Liver (tissue), 8 donors: ENCODE measurements at regions not wholly inside any gene's neighbourhood (a gene's known extent, or its start where the extent isn't known, plus 50 kb on each side); places are given as distances from the start of the nearest gene placed in this dataset.

ENCODE experiments used
- DNase-seq: peaks from one replicate; pipeline ENCODE4 v3.0.0-alpha.2; 2017; ENCODE audit warnings: low spot score
- H3K27ac ChIP-seq, 2 donors: one replicate each; pipeline ENCODE4 v1.7.0; 2013; ENCODE audit warnings: inconsistent platforms in 2 of 2, low read length in 2 of 2, control low read depth in 1 of 2, low read depth in 1 of 2, mild to moderate bottlenecking in 1 of 2
- H3K27me3 ChIP-seq, 4 donors: one replicate each; pipeline versions ENCODE4 v1.6.1 to v1.7.0; 2013; ENCODE audit warnings: low read length in 3 of 4, inconsistent platforms in 1 of 4, mild to moderate bottlenecking in 1 of 4, moderate library complexity in 1 of 4; ENCODE audit not compliant: control insufficient read depth in 4 of 4, insufficient read depth in 4 of 4
- H3K36me3 ChIP-seq, 4 donors: one replicate each; pipeline versions ENCODE4 v1.6.1 to v1.7.0; 2013; ENCODE audit warnings: low read length in 3 of 4, mild to moderate bottlenecking in 3 of 4, low read depth in 1 of 4, moderate library complexity in 1 of 4; ENCODE audit not compliant: control insufficient read depth in 4 of 4, insufficient read depth in 3 of 4
- H3K4me1 ChIP-seq, 4 donors: one replicate each; pipeline versions ENCODE4 v1.6.1 to v1.7.0; 2013; ENCODE audit warnings: low read length in 3 of 4, mild to moderate bottlenecking in 3 of 4, moderate library complexity in 1 of 4; ENCODE audit not compliant: control insufficient read depth in 4 of 4, insufficient read depth in 4 of 4
- H3K4me3 ChIP-seq, 3 donors: one replicate each; pipeline versions ENCODE4 v1.6.1 to v1.7.0; 2013; ENCODE audit warnings: low read length in 3 of 3, control low read depth in 1 of 3, low read depth in 1 of 3, mild to moderate bottlenecking in 1 of 3
- H3K9ac ChIP-seq, 2 donors: one replicate each; pipeline ENCODE4 v1.7.0; 2013; ENCODE audit warnings: low read length in 2 of 2, mild to moderate bottlenecking in 2 of 2, moderate library complexity in 2 of 2, control low read depth in 1 of 2, low read depth in 1 of 2
- H3K9me3 ChIP-seq, 4 donors: one replicate each; pipeline versions ENCODE4 v1.6.1 to v1.7.0; 2013; ENCODE audit warnings: low read length in 3 of 4; ENCODE audit not compliant: control insufficient read depth in 4 of 4
- EGR1 ChIP-seq, 2 donors: IDR thresholded peaks; 2 replicates each; pipeline ENCODE4 v1.6.1; 2016 to 2018; ENCODE audit warnings: antibody characterized with exemption in 2 of 2, low read depth in 2 of 2
- FOXA1 ChIP-seq: IDR thresholded peaks from 2 replicates; pipeline ENCODE4 v1.6.1; 2016; ENCODE audit warnings: antibody characterized with exemption
- FOXA2 ChIP-seq: IDR thresholded peaks from 2 replicates; pipeline ENCODE4 v1.6.1; 2016; ENCODE audit warnings: antibody characterized with exemption
- GABPA ChIP-seq, 2 donors: IDR thresholded peaks in 1 of 2; conservative IDR thresholded peaks in 1 of 2; 2 replicates each; pipeline ENCODE4 v1.6.1; 2016; ENCODE audit warnings: antibody characterized with exemption in 2 of 2, mild to moderate bottlenecking in 1 of 2, moderate library complexity in 1 of 2
- HNF4A ChIP-seq, 2 donors: conservative IDR thresholded peaks; 2 replicates each; pipeline ENCODE4 v1.6.1; 2016; ENCODE audit warnings: antibody characterized with exemption in 2 of 2, mild to moderate bottlenecking in 2 of 2
- HNF4G ChIP-seq: IDR thresholded peaks from 2 replicates; pipeline ENCODE4 v1.6.1; 2016; ENCODE audit warnings: antibody characterized with exemption
- JUND ChIP-seq, 2 donors: IDR thresholded peaks; 2 replicates each; pipeline ENCODE4 v1.6.1; 2016; ENCODE audit warnings: antibody characterized with exemption in 2 of 2
- NR2F2 ChIP-seq: IDR thresholded peaks from 2 replicates; pipeline ENCODE4 v1.6.1; 2016; ENCODE audit warnings: antibody characterized with exemption
- RAD21 ChIP-seq, 2 donors: IDR thresholded peaks; 2 replicates each; pipeline ENCODE4 v1.6.1; 2016; ENCODE audit warnings: antibody characterized with exemption in 2 of 2, mild to moderate bottlenecking in 2 of 2
- RXRA ChIP-seq, 2 donors: IDR thresholded peaks; 2 replicates each; pipeline ENCODE4 v1.6.1; 2017 to 2018; ENCODE audit warnings: antibody characterized with exemption in 2 of 2, mild to moderate bottlenecking in 1 of 2
- SP1 ChIP-seq: IDR thresholded peaks from 2 replicates; pipeline ENCODE4 v1.6.1; 2018; ENCODE audit warnings: antibody characterized with exemption, mild to moderate bottlenecking
- TAF1 ChIP-seq: conservative IDR thresholded peaks from 2 replicates; pipeline ENCODE4 v1.6.1; 2016; ENCODE audit warnings: antibody characterized with exemption, mild to moderate bottlenecking
- YY1 ChIP-seq: IDR thresholded peaks from 2 replicates; pipeline ENCODE4 v1.6.1; 2016; ENCODE audit warnings: antibody characterized with exemption, mild to moderate bottlenecking
- ZBTB33 ChIP-seq: IDR thresholded peaks from 2 replicates; pipeline ENCODE4 v1.6.1; 2016; ENCODE audit warnings: antibody characterized with exemption
- WGBS: extraction: QIAGEN DNeasy Blood & Tissue Kit; methylation state at CpG from one replicate; pipeline ENCODE4 v1.1.7; 2013; 5-methylcytosine and 5-hydroxymethylcytosine counted together
- TF ChIP-seq, protein P1 (sequence below): IDR thresholded peaks from 2 replicates; pipeline ENCODE4 v1.6.1; 2016; ENCODE audit warnings: antibody characterized with exemption
- TF ChIP-seq, protein P2 (sequence below): IDR thresholded peaks from 2 replicates; pipeline ENCODE4 v1.6.1; 2016; ENCODE audit warnings: antibody characterized with exemption, mild to moderate bottlenecking
- TF ChIP-seq, protein P3 (sequence below): fragments of 150-350 bp; IDR thresholded peaks from 2 replicates; pipeline ENCODE4 v1.5.1; 2017; ENCODE audit warnings: improper control_type of control experiment, low read depth, low read length; ENCODE audit not compliant: missing input control
- TF ChIP-seq, protein P4 (sequence below): IDR thresholded peaks from 2 replicates; pipeline ENCODE4 v1.6.1; 2016; ENCODE audit warnings: antibody characterized with exemption
- donor health status: healthy.
- donor health status: healthy.
- donor health status: healthy.
- donor health status: healthy.
- donor health status: healthy.

GRCh38 chr2:12278217-12278750 lies 438.5 kb upstream of the TRIB2 start:
- Histone ChIP-seq H3K9ac (no peak overlapping the region), H3K27ac (no peak overlapping the region), H3K36me3 (no peaks in the 10 kb centered on the region), H3K27me3 (peaks cover 0 to 4% (median 0%) of the 10 kb centered on the region in 4 donors), H3K4me3 (no peak overlapping the region), H3K9me3 (no peaks in the 10 kb centered on the region), H3K4me1 (no peaks in the 10 kb centered on the region)
- TF ChIP-seq, protein P1, sequence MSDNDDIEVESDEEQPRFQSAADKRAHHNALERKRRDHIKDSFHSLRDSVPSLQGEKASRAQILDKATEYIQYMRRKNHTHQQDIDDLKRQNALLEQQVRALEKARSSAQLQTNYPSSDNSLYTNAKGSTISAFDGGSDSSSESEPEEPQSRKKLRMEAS, result no peak
- no peak for TF ChIP-seq JUND (IDR thresholded peaks at IDR 0.05)
- TF ChIP-seq YY1, result no peak
- no peak for TF ChIP-seq RXRA (IDR thresholded peaks at IDR 0.05)
- TF ChIP-seq GABPA (IDR thresholded peaks at IDR 0.05 in 1 of 2, conservative IDR thresholded peaks at IDR 0.05 in 1 of 2), result no peak
- TF ChIP-seq, protein P2, sequence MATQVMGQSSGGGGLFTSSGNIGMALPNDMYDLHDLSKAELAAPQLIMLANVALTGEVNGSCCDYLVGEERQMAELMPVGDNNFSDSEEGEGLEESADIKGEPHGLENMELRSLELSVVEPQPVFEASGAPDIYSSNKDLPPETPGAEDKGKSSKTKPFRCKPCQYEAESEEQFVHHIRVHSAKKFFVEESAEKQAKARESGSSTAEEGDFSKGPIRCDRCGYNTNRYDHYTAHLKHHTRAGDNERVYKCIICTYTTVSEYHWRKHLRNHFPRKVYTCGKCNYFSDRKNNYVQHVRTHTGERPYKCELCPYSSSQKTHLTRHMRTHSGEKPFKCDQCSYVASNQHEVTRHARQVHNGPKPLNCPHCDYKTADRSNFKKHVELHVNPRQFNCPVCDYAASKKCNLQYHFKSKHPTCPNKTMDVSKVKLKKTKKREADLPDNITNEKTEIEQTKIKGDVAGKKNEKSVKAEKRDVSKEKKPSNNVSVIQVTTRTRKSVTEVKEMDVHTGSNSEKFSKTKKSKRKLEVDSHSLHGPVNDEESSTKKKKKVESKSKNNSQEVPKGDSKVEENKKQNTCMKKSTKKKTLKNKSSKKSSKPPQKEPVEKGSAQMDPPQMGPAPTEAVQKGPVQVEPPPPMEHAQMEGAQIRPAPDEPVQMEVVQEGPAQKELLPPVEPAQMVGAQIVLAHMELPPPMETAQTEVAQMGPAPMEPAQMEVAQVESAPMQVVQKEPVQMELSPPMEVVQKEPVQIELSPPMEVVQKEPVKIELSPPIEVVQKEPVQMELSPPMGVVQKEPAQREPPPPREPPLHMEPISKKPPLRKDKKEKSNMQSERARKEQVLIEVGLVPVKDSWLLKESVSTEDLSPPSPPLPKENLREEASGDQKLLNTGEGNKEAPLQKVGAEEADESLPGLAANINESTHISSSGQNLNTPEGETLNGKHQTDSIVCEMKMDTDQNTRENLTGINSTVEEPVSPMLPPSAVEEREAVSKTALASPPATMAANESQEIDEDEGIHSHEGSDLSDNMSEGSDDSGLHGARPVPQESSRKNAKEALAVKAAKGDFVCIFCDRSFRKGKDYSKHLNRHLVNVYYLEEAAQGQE, result no peak
- TF ChIP-seq HNF4G, result no peak
- WGBS, result 81% methylated on average over 4 of the region's 4 CpGs
- no peak for DNase-seq

GRCh38 chr2:12282780-12283695 lies 433.7 kb upstream of the TRIB2 start:
- Histone ChIP-seq H3K27ac (no peak overlapping the region), H3K36me3 (no peaks in the 10 kb centered on the region), H3K4me1 (no peaks in the 10 kb centered on the region), H3K9ac (no peak overlapping the region), H3K27me3 (no peaks in the 10 kb centered on the region), H3K4me3 (no peak overlapping the region), H3K9me3 (no peaks in the 10 kb centered on the region)
- DNase-seq, result no peak
- WGBS, result 79% methylated on average over 3 of the region's 3 CpGs
- no peak for TF ChIP-seq GABPA (IDR thresholded peaks at IDR 0.05 in 1 of 2, conservative IDR thresholded peaks at IDR 0.05 in 1 of 2)
- TF ChIP-seq YY1, result no peak
- TF ChIP-seq HNF4G, result no peak
- TF ChIP-seq FOXA2, result no peak
- TF ChIP-seq RAD21 (IDR thresholded peaks at IDR 0.05), result no peak
- TF ChIP-seq ZBTB33, result no peak
- TF ChIP-seq NR2F2, result no peak
- TF ChIP-seq, protein P3, sequence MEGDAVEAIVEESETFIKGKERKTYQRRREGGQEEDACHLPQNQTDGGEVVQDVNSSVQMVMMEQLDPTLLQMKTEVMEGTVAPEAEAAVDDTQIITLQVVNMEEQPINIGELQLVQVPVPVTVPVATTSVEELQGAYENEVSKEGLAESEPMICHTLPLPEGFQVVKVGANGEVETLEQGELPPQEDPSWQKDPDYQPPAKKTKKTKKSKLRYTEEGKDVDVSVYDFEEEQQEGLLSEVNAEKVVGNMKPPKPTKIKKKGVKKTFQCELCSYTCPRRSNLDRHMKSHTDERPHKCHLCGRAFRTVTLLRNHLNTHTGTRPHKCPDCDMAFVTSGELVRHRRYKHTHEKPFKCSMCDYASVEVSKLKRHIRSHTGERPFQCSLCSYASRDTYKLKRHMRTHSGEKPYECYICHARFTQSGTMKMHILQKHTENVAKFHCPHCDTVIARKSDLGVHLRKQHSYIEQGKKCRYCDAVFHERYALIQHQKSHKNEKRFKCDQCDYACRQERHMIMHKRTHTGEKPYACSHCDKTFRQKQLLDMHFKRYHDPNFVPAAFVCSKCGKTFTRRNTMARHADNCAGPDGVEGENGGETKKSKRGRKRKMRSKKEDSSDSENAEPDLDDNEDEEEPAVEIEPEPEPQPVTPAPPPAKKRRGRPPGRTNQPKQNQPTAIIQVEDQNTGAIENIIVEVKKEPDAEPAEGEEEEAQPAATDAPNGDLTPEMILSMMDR, result no peak
- no peak for TF ChIP-seq JUND (IDR thresholded peaks at IDR 0.05)
- TF ChIP-seq, protein P1, result no peak
- TF ChIP-seq, protein P2, result no peak
- no peak for TF ChIP-seq EGR1 (IDR thresholded peaks at IDR 0.05; ENCODE audit: low read depth in 2 of 2)
- no peak for TF ChIP-seq HNF4A (conservative IDR thresholded peaks at IDR 0.05)
- no peak for TF ChIP-seq SP1
- TF ChIP-seq, protein P4, sequence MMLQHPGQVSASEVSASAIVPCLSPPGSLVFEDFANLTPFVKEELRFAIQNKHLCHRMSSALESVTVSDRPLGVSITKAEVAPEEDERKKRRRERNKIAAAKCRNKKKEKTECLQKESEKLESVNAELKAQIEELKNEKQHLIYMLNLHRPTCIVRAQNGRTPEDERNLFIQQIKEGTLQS, result no peak
- TF ChIP-seq TAF1, result no peak
- no peak for TF ChIP-seq FOXA1
- TF ChIP-seq RXRA (IDR thresholded peaks at IDR 0.05), result no peak
